ENCODE measurements at regions not wholly inside any gene's neighbourhood (a gene's known extent, or its start where the extent isn't known, plus 50 kb on each side); places are given as distances from the start of the nearest gene placed in this dataset.

- no peak for ATAC-seq (ENCODE audit: poor library complexity)
Observed at GRCh38 chr13:62687732-62688131, 1272.1 kb upstream of the PCDH20 start.

GRCh38 chr13:62684359-62684758, 1268.7 kb upstream of the PCDH20 start:
- Mint-ChIP-seq H3K4me1 (ENCODE audit: low read depth) (no peaks in the 10 kb centered on the region), H3K27ac (no peak overlapping the region), H3K9me3 (peaks cover 3% of the 10 kb centered on the region), H3K36me3 (ENCODE audit: low read depth) (no peaks in the 10 kb centered on the region), H3K27me3 (no peaks in the 10 kb centered on the region), H3K4me3 (no peak overlapping the region)
- no peaks in the 10 kb centered on the region for H3K27me3 ChIP-seq (ENCODE audit: control insufficient read depth in 1 of 2, insufficient read depth in 2 of 2, low read length in 2 of 2)
- H3K4me1 ChIP-seq (ENCODE audit: insufficient read depth, low read length) = no peaks in the 10 kb centered on the region
- intact Hi-C loops (cut with DNase I, micrococcal nuclease) = no loop called here
- H3K36me3 ChIP-seq (ENCODE audit: insufficient read depth, low read length) = no peaks in the 10 kb centered on the region
- no peak for DNase-seq
- no peak for ATAC-seq (ENCODE audit: poor library complexity)
- CTCF ChIA-PET = no interaction called here
- H3K4me3 ChIP-seq (ENCODE audit: low read length) = no peak overlapping the region
- POLR2A ChIA-PET = no interaction called here
- no peak for TF ChIP-seq CTCF (IDR thresholded peaks at IDR 0.05)
- no peak overlapping the region for H3K27ac ChIP-seq (ENCODE audit: low read depth in 1 of 2, low read length in 2 of 2)
- H3K9me3 ChIP-seq (ENCODE audit: control insufficient read depth in 1 of 2, insufficient read depth in 1 of 2, low read length in 2 of 2) = peaks cover 0 to 3% of the 10 kb centered on the region in 2 experiments

More at GRCh38 chr13:62687732-62688131, 1272.1 kb upstream of the PCDH20 start:
- Histone ChIP-seq H3K27ac (ENCODE audit: low read depth in 1 of 2, low read length in 2 of 2) (no peak overlapping the region), H3K9me3 (ENCODE audit: control insufficient read depth in 1 of 2, insufficient read depth in 1 of 2, low read length in 2 of 2) (peaks cover 0 to 3% of the 10 kb centered on the region in 2 experiments), H3K4me3 (ENCODE audit: low read length) (no peak overlapping the region), H3K36me3 (ENCODE audit: insufficient read depth, low read length) (no peaks in the 10 kb centered on the region), H3K4me1 (ENCODE audit: insufficient read depth, low read length) (no peaks in the 10 kb centered on the region), H3K27me3 (ENCODE audit: control insufficient read depth in 1 of 2, insufficient read depth in 2 of 2, low read length in 2 of 2) (no peaks in the 10 kb centered on the region)
- DNase-seq = no peak
- TF ChIP-seq CTCF (IDR thresholded peaks at IDR 0.05) = no peak
- Mint-ChIP-seq H3K4me1 (ENCODE audit: low read depth) (no peaks in the 10 kb centered on the region), H3K9me3 (peaks cover 3% of the 10 kb centered on the region), H3K27me3 (no peaks in the 10 kb centered on the region), H3K4me3 (no peak overlapping the region), H3K27ac (no peak overlapping the region), H3K36me3 (ENCODE audit: low read depth) (no peaks in the 10 kb centered on the region)
- ChIA-PET POLR2A (no interaction called here), CTCF (no interaction called here)
- intact Hi-C loops (cut with DNase I, micrococcal nuclease) = no loop called here

GRCh38 chr13:62682788-62683187, 1267.1 kb upstream of the PCDH20 start:
- POLR2A ChIA-PET = no interaction called here
- H3K4me3 ChIP-seq (ENCODE audit: low read length) = no peak overlapping the region
- H3K27me3 Mint-ChIP-seq = no peaks in the 10 kb centered on the region
- intact Hi-C loops (cut with DNase I, micrococcal nuclease) = no loop called here
- no peaks in the 10 kb centered on the region for H3K36me3 Mint-ChIP-seq (ENCODE audit: low read depth)
- no peak overlapping the region for H3K27ac ChIP-seq (ENCODE audit: low read depth in 1 of 2, low read length in 2 of 2)
- H3K4me1 ChIP-seq (ENCODE audit: insufficient read depth, low read length) = no peaks in the 10 kb centered on the region
- no peak for ATAC-seq (ENCODE audit: poor library complexity)
- no peaks in the 10 kb centered on the region for H3K36me3 ChIP-seq (ENCODE audit: insufficient read depth, low read length)
- TF ChIP-seq CTCF (IDR thresholded peaks at IDR 0.05) = no peak
- H3K27ac Mint-ChIP-seq = no peak overlapping the region
- H3K4me3 Mint-ChIP-seq = no peak overlapping the region
- H3K9me3 ChIP-seq (ENCODE audit: control insufficient read depth in 1 of 2, insufficient read depth in 1 of 2, low read length in 2 of 2) = peaks cover 0 to 2% of the 10 kb centered on the region in 2 experiments
- H3K27me3 ChIP-seq (ENCODE audit: control insufficient read depth in 1 of 2, insufficient read depth in 2 of 2, low read length in 2 of 2) = no peaks in the 10 kb centered on the region
- CTCF ChIA-PET = no interaction called here
- H3K9me3 Mint-ChIP-seq = peaks cover 2% of the 10 kb centered on the region
- no peak for DNase-seq
- no peaks in the 10 kb centered on the region for H3K4me1 Mint-ChIP-seq (ENCODE audit: low read depth)
